ENCODE measurements at regions not wholly inside any gene's neighbourhood (a gene's known extent, or its start where the extent isn't known, plus 50 kb on each side); places are given as distances from the start of the nearest gene placed in this dataset.

DNA sequence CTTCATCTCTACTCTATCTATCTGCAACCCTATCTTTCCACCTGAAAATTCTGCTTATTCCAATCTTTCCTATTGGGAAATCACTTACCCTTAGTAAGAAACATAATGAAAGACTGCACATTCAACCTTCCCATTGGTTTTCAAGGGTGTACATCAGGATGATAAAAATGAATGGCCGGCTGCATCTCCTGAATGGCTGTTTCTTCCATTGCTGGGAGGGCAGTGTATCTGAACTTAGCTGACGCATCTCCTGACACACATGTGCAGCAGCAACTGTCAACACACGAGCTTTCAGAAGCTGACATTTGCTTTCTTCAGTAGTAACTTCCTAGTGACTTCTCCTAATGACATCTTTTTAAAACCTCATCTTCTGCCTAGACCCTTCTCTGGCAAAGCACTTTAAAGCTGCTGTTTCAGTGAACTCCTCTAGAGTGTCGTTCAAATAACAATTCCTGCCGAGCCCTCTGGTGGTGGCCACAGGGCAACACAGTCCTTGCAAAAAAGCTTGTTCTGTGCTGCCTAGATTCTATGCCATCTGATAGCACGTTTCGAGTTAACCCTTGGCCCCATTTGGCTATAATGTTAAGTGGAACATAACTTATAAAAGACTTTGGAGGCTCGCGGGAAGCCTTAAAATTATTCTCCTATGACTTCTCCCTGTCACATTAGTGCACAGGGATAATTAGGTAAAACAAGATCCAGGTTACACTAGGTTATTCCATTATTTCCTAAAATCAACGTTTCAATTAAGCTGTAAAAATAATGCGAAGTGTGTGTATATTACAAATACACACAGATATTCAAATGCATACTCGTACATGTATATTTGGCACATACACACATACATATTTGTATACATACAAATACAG lies 2340.7 kb downstream of the PCDH7 start:
- peak; percentile 78 for DNase-seq

- DNase-seq = no peak
Observed at GRCh38 chr4:33061727-33062126, 2341.6 kb downstream of the PCDH7 start.

DNA sequence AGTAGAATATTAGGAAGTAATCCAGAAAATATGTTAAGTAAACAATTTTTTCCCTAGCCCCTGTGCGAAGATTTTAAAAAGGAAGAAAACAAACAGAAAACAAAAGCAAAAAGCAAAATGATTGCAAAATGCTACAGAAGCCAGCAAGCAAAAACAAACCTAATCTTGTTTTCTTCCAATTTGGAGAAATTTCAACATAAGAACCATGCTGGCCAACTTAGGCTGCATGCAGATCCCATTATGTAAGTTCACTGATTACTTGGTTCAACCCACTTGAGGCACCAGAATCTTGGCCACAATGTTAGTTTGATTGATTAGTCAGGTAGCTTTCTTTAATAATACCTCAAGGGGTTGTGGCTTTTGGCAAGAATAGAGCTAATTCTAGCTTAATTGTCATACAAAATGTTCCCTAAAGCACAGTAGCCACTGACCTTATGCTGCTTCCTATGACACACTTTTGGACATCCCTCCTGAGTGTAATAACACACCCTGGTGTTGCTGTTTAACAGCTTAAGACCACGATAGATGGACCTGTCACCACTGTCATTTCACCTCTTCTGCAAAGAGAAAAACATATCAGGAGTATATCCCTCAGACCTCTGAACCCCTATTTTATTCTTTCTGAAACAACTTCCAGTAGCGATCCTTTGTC lies 2342.1 kb downstream of the PCDH7 start:
- no peak for DNase-seq

DNA sequence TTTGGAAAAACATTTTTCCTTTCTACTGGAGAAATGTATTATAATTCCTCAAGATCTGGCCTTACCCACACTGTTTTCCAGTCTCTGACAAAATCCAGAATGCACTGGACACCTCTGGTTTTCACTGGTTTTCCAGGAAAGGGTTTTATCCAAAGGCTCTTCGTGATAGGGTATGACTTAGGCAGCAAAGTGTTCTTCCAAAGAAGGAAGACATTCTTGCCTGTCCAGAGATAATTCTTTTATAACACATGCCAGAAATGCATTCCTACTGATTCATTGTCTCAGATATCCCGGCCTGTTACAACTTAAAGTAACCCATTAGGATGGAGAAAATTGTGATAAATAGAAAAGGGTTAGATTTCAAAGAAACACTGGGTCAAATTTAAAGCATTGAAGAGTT lies 2343.1 kb downstream of the PCDH7 start:
- no peak for DNase-seq

GRCh38 chr4:33064238-33064637 lies 2344.1 kb downstream of the PCDH7 start:
- no peak for DNase-seq

DNA sequence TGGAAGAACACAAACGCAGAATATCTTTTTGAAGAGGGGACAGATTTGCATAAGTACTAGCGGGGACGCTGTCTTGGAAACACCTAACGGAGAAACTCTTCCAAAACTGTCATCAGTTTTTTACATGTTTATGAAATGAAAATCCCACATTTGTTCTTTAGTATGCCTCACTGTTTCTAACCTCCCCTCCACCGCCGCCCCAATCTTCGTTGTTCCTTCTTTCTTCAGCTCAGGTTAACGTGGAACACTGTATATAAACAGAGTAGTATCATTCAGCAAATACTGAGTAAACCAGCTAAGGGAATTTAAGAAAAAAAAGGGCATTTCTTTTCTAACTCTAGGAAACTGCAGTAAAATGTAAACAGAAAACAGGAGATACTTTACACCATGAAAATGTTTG lies 2345.6 kb downstream of the PCDH7 start:
- DNase-seq = no peak

DNA sequence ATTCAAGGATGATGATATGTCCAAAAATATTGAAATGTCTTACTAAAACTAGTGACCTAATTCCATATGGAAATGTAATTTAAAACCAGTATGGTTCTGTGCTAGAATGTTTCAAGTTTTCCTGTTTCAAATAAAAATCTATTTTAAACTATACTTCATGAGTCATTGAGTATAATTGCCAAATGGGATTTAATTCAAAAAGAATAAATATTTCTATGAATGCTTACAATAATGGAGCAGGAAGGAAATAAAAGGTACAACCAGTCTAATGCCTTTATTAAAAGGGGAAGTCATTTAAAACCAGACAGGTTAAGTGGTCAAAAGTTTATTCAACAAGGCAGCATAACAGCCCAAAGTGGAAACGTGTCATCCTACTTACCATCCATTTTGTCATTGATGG lies 2347.1 kb downstream of the PCDH7 start:
- no peak for DNase-seq

- DNase-seq = peak; percentile 58
Observed at GRCh38 chr4:33068539-33068938, 2348.4 kb downstream of the PCDH7 start.

DNA sequence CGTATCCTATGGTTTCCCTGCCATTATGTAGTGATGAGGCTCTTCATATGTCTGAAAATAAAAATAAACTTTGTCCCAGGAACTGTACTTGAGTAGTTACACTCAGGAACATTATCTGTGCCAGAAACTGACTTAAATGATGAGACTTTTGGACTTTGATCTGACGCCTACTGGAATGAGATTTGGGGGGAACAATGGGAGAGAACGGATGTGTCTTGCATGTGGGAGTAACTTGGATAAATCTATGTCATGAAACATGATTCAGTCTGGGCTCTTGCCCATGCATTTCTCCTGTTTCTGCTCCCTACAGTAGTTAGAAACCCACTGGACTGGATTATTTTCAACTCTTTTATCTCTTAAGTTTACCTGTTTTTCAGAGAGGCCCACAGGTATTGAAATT lies 2351.4 kb downstream of the PCDH7 start:
- DNase-seq = no peak

- DNase-seq = no peak
Observed at GRCh38 chr4:33072298-33073089, 2352.3 kb downstream of the PCDH7 start.

DNA sequence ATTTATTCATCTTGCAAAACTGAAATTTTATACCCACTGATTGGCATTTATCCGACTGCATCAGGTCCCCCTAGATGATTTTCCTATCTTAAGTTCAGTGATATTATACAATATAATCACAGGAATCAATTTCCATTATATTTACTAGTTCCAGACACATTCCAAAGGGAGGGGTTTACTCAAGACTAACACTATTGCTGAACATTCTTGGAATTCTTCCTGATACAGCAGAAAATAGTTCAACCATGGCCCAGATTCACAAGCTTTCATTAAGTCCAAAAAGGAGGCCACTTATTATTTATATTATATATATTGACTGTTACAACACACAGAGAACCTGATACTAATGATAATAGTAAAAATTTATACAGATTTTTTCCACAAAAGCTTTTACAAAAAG lies 2353.6 kb downstream of the PCDH7 start:
- peak; percentile 51 for DNase-seq

DNA sequence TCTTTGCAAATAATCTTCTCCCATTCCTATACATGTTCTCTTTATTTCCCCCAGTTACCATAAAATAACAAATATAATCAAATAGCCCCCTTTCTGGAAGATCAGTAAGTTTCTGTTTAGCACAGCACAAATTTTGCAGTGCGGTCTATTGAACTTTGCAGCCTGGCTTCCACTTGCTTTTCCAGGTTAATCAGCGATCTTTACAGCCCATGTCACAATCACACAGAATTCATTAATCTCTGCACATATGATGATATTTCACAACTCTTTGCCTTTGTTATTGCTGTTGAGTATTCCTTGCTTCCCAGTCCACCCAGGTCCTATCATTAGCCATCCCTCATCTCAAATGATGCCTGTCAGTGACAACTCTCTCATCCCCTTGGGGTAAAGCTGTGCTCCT lies 2358.0 kb downstream of the PCDH7 start:
- DNase-seq = no peak

GRCh38 chr4:33080275-33080674 lies 2360.1 kb downstream of the PCDH7 start:
- no peak for DNase-seq

GRCh38 chr4:33085709-33086108 lies 2365.5 kb downstream of the PCDH7 start:
- no peak for DNase-seq

DNA sequence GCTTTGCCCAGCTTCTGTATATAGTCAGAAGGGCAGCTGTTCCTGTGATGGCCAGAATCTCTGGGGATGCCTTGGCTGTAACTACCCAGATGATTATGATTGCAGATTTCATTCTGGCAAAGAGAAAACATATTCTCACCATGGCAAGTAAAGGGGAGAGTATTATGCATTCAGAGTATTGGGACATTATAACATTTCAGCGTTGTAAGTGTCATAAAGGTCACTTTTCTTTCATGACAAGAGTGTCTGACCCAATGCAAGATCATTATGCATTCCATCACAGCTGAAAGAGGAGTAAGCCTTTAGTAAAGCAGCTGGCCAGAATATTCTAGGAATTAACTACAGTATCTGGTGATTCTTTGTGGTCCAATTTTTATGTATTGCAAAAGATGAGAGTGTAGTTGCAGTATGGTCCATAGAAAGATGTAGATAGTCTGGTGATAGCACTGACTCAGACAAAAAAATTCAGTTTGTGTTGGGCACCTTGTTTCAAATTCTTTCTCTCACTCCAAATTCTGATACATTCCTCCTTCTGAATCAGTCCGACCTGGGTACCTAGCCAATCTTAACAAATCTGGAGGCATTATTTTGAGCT lies 2366.3 kb downstream of the PCDH7 start:
- DNase-seq = no peak

DNA sequence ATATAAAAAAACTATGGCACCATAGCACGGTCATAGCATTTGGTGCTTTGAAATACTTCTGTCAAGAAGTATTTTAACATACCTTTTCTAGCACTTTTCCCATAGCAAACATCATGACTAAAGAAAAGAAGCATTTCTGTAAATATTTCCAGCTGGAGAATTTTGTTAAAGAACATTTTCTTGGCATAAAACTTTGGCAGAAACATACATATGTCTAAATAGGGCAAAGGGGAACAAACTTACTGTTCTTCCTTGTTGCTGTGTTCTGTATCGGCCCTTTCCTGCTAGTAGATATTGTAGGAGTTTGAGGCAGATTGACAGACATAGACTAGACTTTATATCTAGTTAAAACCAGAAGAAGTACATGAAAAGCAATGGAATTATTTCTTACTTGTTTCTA lies 2368.5 kb downstream of the PCDH7 start:
- no peak for DNase-seq

- no peak for DNase-seq
Observed at GRCh38 chr4:33090910-33091309, 2370.7 kb downstream of the PCDH7 start.

- no peak for DNase-seq
Observed at GRCh38 chr4:33091961-33092360, 2371.8 kb downstream of the PCDH7 start.

GRCh38 chr4:33104273-33104672 lies 2384.1 kb downstream of the PCDH7 start:
- no peak for DNase-seq

DNA sequence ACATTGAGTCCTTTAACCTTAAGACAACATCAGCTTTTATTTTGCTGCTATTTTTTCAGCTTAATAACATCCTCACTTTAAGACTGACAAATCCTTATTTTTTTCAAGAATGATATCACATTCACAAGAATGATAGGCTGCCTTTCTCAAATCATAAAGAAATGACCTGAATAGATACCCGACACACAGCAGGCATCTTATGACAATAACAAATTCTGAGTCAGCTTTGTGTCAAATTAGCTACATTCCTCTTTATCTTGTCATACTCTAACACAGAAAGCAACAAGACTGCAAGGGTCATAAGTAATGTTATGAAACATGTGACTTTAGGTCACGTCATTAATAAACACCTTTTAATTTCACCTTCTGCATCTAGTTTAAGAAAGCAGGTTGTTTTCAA lies 2387.6 kb downstream of the PCDH7 start:
- no peak for DNase-seq

- no peak for DNase-seq
Observed at GRCh38 chr4:33111117-33111516, 2390.9 kb downstream of the PCDH7 start.

DNA sequence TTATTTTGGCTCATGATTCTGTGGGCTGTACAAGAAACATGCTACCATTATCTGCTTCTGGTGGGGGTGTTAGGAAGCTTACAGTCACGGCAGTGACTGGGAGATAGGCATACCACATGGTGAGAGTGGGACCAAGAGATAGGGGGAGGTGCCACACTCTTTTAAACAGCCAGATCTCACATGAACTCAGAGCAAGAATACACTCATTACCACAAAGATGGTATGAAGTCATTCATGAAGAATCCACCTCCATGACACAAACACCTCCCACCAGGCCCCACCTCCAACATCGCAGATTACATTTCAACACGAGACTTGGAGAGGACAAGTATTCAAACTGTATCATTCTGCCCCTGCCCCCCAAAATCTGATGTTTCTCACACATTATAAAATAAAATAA lies 2396.7 kb downstream of the PCDH7 start:
- no peak for DNase-seq

- DNase-seq = no peak
Observed at GRCh38 chr4:33126002-33126401, 2405.8 kb downstream of the PCDH7 start.

Measured in eye (tissue), 1 donor.